ENCODE measurements at regions not wholly inside any gene's neighbourhood (a gene's known extent, or its start where the extent isn't known, plus 50 kb on each side); places are given as distances from the start of the nearest gene placed in this dataset.

- DNase-seq: no peak
Measured at GRCh38 chr5:174315871-174316270, 270.4 kb downstream of the NSG2 start.

GRCh38 chr5:174316326-174316725 lies 270.8 kb downstream of the NSG2 start:
- Histone ChIP-seq H3K9me3 (no peaks in the 10 kb centered on the region), H3K4me3 (no peak overlapping the region), H3K36me3 (no peaks in the 10 kb centered on the region), H3K27me3 (no peaks in the 10 kb centered on the region), H3K27ac (no peak overlapping the region), H3K4me1 (ENCODE audit: insufficient read depth) (no peaks in the 10 kb centered on the region)
- intact Hi-C loops (cut with DNase I): loop anchor here in 2 of 4 donors (2.0 to 10.0 kb wide), 3 partner anchors 262 to 702 kb away; partner anchors contain the start of genes BOD1 (in 1 of the 2) and NSG2 (in 1 of the 2)
- DNase-seq: no peak
- 79 to 90% (median 90%) methylated on average over 6 of the region's 6 CpGs for WGBS, 3 donors
- TF ChIP-seq CTCF (IDR thresholded peaks at IDR 0.05): no peak
- no peak for TF ChIP-seq POLR2A (IDR thresholded peaks at IDR 0.05)
- TF ChIP-seq EP300 (IDR thresholded peaks at IDR 0.05): no peak

More at GRCh38 chr5:174315871-174316270, 270.4 kb downstream of the NSG2 start:
- no peaks in the 10 kb centered on the region for H3K4me1 ChIP-seq (ENCODE audit: insufficient read depth)
- no peak overlapping the region for H3K4me3 ChIP-seq
- TF ChIP-seq EP300 (IDR thresholded peaks at IDR 0.05) (no peak), POLR2A (IDR thresholded peaks at IDR 0.05) (no peak), CTCF (IDR thresholded peaks at IDR 0.05) (no peak)
- intact Hi-C loops (cut with DNase I): loop anchor here in 2 of 4 donors (2.0 to 10.0 kb wide), 3 partner anchors 261 to 701 kb away; partner anchors contain the start of genes BOD1 (in 1 of the 2) and NSG2 (in 1 of the 2)
- H3K9me3 ChIP-seq: no peaks in the 10 kb centered on the region
- H3K27ac ChIP-seq: no peak overlapping the region
- H3K36me3 ChIP-seq: no peaks in the 10 kb centered on the region
- WGBS, 3 donors: 88 to 90% (median 90%) methylated on average over 17 of the region's 17 CpGs
- H3K27me3 ChIP-seq: no peaks in the 10 kb centered on the region

GRCh38 chr5:174317256-174317894 lies 271.9 kb downstream of the NSG2 start:
- peak in 3 of 5 donors; percentile 28 to 53 (median 29) for DNase-seq
- no peaks in the 10 kb centered on the region for H3K27me3 ChIP-seq
- peak in 1 of 3 donors; percentile 27 for TF ChIP-seq CTCF (IDR thresholded peaks at IDR 0.05)
- no peak for TF ChIP-seq EP300 (IDR thresholded peaks at IDR 0.05)
- TF ChIP-seq POLR2A (IDR thresholded peaks at IDR 0.05): no peak
- H3K36me3 ChIP-seq: no peaks in the 10 kb centered on the region
- no peaks in the 10 kb centered on the region for H3K4me1 ChIP-seq (ENCODE audit: insufficient read depth)
- no peak overlapping the region for H3K27ac ChIP-seq
- WGBS, 3 donors: 13 to 18% (median 18%) methylated on average over 11 of the region's 11 CpGs
- intact Hi-C loops (cut with DNase I): loop anchor here in 2 of 4 donors (2.0 to 10.0 kb wide), 3 partner anchors 263 to 703 kb away; partner anchors contain the start of genes BOD1 (in 1 of the 2) and NSG2 (in 1 of the 2)
- no peak overlapping the region for H3K4me3 ChIP-seq
- no peaks in the 10 kb centered on the region for H3K9me3 ChIP-seq

GRCh38 chr5:174318578-174318977 lies 273.1 kb downstream of the NSG2 start:
- intact Hi-C loops (cut with DNase I): loop anchor here in 2 of 4 donors (10.0 kb wide), 2 partner anchors 264 to 704 kb away; partner anchors contain the start of gene BOD1 (in 1 of the 2)
- Histone ChIP-seq H3K9me3 (no peaks in the 10 kb centered on the region), H3K4me1 (ENCODE audit: insufficient read depth) (no peaks in the 10 kb centered on the region), H3K4me3 (no peak overlapping the region), H3K36me3 (no peaks in the 10 kb centered on the region), H3K27ac (no peak overlapping the region), H3K27me3 (no peaks in the 10 kb centered on the region)
- no peak for DNase-seq
- no peak for TF ChIP-seq POLR2A (IDR thresholded peaks at IDR 0.05)
- no peak for TF ChIP-seq CTCF (IDR thresholded peaks at IDR 0.05)
- TF ChIP-seq EP300 (IDR thresholded peaks at IDR 0.05): no peak
